Activated CD8-positive, alpha-beta memory T cell treated with anti-CD3 and anti-CD28 coated beads for 36 hours (primary cell): ENCODE measurements at regions not wholly inside any gene's neighbourhood (a gene's known extent, or its start where the extent isn't known, plus 50 kb on each side); places are given as distances from the start of the nearest gene placed in this dataset.

Experiments
- CTCF ChIA-PET: fragments of 350-600 bp; sonication (Branson Sonifier 250); formaldehyde crosslinking; loops from one replicate; lab custom pipeline; 2021; ENCODE audit warnings: antibody characterized with exemption; lab: Charles Lee
- POLR2A ChIA-PET: fragments of 350-600 bp; sonication (Branson Sonifier 250); formaldehyde crosslinking; loops from one replicate; lab custom pipeline; 2021; ENCODE audit warnings: antibody characterized with exemption; lab: Charles Lee

- CTCF ChIA-PET: no interaction called here
- POLR2A ChIA-PET: no interaction called here
These were observed 57.2 kb upstream of the ST8SIA2 start for GRCh38 chr15:92336419-92336987.

- CTCF ChIA-PET: no interaction called here
- POLR2A ChIA-PET: no interaction called here
These were observed 54.3 kb upstream of the ST8SIA2 start for GRCh38 chr15:92339361-92339760.
